Activated CD8-positive, alpha-beta memory T cell treated with anti-CD3 and anti-CD28 coated beads, Interleukin-2, amount 50 U/mL, for 1 hour (primary cell): ENCODE measurements at regions not wholly inside any gene's neighbourhood (a gene's known extent, or its start where the extent isn't known, plus 50 kb on each side); places are given as distances from the start of the nearest gene placed in this dataset.

Source experiments
- DNase-seq: peaks from one replicate; pipeline ENCODE4 v3.0.0-alpha.2; 2020; ENCODE audit errors: extremely low read depth

GRCh38 chr9:18146329-18146728 lies 327.6 kb upstream of the ADAMTSL1 start:
- DNase-seq: no peak

- no peak for DNase-seq
Observed at GRCh38 chr9:18149471-18150011, 324.4 kb upstream of the ADAMTSL1 start.

DNA sequence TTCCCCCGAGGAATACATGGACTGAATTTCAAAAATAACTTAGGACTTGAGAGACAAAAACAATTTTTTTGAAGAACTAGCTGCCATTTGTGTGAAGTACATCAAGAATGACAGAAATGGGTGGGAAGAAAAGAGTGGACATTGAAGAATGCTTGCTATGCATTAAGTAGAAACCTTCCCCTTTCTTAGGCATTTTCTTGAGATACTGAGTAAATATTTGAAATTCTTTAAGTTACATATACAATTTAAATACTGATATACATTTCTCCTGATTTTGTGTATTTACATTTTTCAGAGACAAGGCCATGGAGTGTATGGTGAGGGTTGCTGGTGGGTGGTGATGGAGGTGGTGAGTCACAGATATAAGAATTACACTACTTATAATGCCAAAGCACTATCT lies 319.3 kb upstream of the ADAMTSL1 start:
- DNase-seq: no peak

GRCh38 chr9:18159254-18159653 lies 314.7 kb upstream of the ADAMTSL1 start:
- DNase-seq: no peak

DNA sequence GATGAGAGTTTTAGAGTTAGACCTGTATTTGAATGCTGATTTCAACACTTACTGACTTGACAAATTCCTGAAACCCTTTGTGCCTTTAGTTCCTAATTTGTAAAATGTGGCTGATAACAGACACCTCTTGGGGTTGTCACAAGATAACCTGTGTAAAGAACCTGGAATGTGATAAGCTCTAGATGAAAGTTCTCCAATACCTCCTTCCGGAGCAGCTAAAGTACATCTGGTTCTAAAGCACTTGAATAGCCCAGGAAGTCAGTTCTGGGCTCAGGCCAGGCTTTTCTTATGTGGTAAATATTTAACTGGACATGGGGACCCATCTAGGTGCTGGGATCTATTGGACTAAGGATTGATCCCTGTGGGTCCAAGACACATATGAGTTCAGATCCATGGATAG lies 310.8 kb upstream of the ADAMTSL1 start:
- DNase-seq: no peak

DNA sequence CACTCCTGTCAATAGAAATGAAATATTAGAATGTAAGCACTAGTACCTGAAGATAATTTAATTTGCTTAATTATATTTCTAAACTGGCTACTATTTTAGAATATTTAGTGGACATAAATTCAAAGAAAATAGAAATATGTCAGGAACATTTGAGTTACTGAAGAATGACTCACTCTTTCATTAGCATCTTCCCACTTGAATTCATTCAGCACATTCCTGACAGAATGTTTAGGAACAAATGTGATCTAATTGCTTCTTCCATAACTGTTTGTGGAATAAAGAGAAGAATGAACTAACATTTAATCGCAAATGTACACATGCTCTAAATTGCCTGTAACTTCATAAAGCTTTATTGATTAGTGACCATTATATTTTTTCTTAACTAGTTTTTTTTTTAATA lies 306.2 kb upstream of the ADAMTSL1 start:
- no peak for DNase-seq

DNA sequence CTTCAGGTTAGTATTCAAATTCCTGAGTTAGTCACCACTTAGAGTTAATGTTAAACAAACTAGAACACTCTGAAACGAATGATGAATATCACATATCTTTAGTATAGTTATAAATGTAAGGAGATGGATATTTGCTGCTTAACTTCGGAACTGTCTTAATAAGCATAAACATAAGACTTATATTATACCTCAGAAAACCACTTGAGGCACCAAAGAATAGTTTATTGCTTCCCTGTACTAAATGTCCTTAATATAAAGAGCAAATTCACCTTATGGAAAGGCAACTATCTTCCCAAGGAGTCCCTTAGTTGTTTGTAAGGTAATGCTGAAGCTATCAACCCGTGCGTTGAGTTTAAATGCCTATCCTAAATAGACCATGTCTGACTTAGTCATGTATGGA lies 300.0 kb upstream of the ADAMTSL1 start:
- no peak for DNase-seq

DNA sequence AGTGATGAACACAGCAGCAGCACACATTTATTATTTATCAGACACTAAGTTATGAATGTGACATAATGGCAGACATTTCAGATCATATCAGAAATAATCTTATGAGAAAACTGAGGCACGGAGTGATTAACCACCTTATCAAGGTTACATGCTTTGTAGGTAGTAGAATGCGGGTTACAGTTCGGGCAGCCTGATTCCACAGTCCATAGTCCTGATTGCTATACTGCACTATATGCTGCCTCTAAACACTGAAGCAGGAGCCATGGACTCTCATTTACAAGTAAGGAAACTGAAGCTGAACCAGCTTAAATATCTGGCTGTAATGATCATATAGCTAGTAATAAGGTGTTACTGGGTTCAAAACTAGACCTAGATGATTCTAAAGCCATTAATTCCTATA lies 291.3 kb upstream of the ADAMTSL1 start:
- no peak for DNase-seq

GRCh38 chr9:18183974-18184373 lies 290.0 kb upstream of the ADAMTSL1 start:
- no peak for DNase-seq

DNA sequence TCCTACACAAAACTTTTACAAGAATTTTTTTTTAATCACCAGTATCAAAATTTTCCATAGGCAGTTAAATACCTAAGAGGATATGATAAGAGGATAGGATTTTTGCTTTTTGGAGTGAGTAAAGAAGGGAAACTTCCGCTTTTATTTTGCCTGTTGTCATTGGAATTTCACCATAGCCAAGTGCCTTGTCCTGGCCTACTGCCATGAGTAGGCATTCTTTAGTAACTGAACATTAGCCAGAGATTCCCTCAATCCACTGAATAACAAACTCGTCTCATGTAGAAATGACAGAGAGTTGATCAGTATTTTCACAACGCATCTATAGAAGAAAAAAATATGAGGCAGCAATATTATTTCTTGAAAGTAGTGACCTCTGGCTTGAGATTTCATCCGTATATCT lies 289.6 kb upstream of the ADAMTSL1 start:
- no peak for DNase-seq

GRCh38 chr9:18185196-18185595 lies 288.8 kb upstream of the ADAMTSL1 start:
- no peak for DNase-seq

- no peak for DNase-seq
Observed at GRCh38 chr9:18188971-18189370, 285.0 kb upstream of the ADAMTSL1 start.

DNA sequence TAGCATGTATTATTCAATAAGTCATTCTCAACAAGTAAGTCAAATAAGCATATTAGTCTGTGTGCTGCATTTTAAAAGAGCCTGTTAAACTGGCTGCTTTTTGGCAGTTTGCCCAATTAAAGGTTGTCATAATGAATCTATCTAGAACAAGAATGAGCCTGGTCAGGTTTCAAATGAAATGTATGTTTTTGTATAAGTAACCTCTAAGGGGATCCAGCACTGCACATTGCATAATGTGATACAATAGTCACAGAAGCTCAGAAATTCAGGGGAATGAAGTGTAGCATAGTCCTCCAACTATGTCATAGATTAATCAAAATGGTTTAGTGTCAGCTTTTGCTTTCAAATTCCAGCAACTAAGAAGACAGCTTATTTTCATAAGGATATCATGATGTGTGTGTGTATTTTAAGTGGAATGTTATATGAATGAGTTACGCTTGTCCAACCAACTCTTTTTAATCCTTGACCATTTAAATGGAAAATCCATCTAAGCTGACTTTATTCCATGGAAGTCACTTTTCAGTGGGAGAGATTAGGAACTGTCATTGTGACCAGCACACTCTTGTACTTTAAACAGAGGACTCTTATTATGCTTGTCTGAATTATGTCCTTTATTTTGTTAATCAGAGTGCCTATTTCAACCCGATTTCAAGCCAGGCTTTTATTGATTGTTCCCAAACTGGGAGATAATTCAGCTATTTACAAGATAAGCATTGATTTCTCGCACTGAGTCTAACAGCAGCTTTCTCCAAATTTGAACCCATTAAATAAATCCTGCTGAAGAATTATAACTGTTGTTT lies 283.9 kb upstream of the ADAMTSL1 start:
- no peak for DNase-seq

DNA sequence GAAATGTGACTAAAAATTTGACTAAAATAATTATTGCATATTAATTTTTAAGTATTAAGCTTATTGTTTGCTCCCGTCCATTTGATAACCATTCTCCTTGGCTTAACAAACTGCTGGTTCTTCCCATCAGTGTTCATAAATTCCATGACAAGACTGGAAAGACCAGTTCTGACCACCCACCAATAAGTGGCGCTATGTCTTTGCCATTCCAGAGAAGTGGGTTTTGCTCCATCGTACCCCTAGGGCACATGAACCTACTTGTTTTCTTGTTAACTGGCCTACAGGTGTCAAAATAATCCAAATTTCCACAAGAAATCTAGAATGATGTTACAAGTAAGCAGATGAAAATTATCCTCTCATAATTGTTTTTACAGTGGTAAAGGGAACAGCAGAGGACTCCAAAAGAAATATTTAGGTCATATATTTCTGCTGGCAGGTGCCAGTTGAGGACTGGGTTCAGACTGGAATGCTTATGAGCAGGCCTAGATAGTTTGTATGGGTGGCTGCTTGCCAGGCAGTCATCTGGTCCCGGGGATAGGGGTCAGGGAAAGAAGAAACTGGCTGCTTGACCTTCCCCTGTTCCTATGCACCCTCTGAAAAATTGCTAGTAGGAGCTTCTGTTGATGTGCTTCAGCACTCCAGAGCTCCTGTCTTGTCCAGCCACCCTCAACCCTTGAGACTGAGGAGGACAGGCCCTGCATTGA lies 283.1 kb upstream of the ADAMTSL1 start:
- no peak for DNase-seq

- no peak for DNase-seq
Observed at GRCh38 chr9:18194316-18194715, 279.6 kb upstream of the ADAMTSL1 start.

GRCh38 chr9:18195223-18195622 lies 278.7 kb upstream of the ADAMTSL1 start:
- no peak for DNase-seq

GRCh38 chr9:18202924-18203323 lies 271.0 kb upstream of the ADAMTSL1 start:
- DNase-seq: no peak

DNA sequence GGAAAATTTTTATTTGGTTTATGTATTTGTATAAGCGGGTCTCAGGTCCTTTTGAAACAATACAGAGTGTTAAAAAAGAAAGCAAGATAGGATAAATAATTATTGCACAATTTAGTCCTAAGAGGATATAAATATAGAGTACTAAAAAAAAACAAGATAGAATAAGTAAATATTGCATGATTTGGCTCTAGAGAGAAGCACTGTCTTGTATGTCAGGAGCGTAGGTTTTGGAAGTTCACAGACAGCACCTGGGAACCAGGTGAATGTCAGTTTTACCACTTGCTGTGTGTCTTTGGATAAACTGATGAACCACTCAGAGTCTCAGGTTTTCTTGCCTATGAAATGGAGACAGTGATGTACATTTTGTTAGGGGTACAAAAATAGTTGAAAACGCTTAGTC lies 266.2 kb upstream of the ADAMTSL1 start:
- no peak for DNase-seq

DNA sequence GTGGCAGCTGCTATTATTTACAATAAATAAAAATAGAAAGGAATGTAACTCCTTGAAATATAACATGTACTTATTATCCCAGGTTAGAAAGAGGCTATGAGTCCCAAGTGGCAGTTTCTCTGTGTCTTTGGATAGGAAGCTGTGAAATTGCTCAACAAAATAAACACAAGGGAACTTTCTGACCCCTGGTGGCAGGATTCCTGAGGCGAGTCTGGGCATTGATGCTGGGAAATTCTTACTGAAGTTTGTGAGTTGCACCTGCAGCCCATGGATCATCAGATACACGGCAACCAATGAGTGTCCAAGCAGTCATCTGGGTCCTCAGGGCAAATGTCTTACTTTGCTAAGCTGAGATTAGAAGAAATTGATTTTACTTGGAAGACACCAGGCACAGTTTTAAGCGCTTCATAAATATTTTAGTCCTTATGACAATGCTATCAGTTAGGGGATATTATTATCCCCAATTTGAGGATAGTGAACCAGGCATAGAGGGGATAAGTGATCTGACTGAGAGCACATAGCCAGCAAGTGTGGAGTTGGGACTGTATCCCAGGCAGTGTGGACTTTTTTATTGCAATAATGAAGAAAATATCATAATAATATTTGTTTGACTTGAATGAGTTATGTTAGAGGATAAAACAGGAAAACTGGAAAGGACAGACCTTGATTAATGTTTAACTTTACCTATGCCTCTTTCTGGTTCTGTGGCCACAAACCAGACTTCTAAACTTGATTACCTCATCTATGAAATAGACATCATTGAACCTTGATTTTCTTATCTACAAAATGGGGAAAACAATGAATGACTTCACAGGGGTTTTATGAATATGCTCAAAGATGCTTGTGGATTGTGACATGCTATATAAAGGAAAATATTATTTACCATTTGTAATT lies 265.5 kb upstream of the ADAMTSL1 start:
- DNase-seq: no peak

DNA sequence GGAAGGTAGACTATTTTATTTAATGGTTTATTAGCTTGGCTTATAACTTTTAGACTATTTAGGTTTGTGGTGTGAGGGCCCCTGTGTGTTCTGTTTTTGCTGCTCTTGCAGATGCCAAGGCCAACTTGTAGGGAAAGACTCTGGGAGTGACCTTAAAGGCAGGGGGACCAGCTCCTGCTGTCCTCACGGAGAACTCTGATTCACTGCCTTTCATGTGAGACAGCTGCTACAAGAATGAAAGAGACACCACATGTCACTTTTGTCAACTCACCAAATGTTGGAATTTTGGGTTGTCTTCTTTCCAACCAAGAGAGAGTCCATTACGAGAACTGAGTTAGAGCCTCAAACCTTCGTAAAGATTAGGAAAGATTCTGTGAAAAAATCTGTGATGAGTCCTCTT lies 258.3 kb upstream of the ADAMTSL1 start:
- no peak for DNase-seq

DNA sequence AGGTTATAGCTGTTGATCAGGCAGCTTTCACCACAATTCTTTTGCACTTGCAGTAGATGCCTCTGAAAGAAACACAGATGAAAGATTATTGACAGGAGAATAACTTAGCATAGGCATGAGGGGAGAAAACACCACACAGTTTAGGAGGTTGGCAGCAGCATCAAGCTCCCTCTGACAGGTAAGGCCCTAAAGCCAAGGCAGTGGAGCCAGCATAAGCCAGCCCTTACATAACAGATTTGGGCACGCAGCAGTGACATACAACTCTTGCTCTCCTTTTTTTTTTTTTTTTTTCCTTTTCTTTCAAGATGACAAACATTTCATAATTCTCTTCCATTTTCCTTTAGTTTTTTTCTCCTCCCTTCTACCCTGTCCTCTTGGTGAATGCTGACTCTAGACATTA lies 257.6 kb upstream of the ADAMTSL1 start:
- DNase-seq: no peak

GRCh38 chr9:18228101-18228500 lies 245.9 kb upstream of the ADAMTSL1 start:
- no peak for DNase-seq
